PC-9 (cell line): ENCODE measurements at regions not wholly inside any gene's neighbourhood (a gene's known extent, or its start where the extent isn't known, plus 50 kb on each side); places are given as distances from the start of the nearest gene placed in this dataset.

Experiments
- BruUV-seq: library from RNA; stranded (reverse); fragments of 400-500 nt; replicated peaks from 2 replicates; lab custom pipeline; 2021; lab: Mats Ljungman, UMichigan
- CTCF ChIA-PET: fragments of 300-600 bp; sonication (Branson Sonifier 250); formaldehyde crosslinking; loops from one replicate; lab custom pipeline; 2022; ENCODE audit warnings: antibody characterized with exemption; lab: Charles Lee
- POLR2A ChIA-PET: fragments of 300-600 bp; sonication (Branson Sonifier 250); formaldehyde crosslinking; loops from one replicate; lab custom pipeline; 2022; ENCODE audit warnings: antibody characterized with exemption; ENCODE audit not compliant: unreplicated experiment; lab: Charles Lee
- DNase-seq, 2 experiments: peaks; one replicate each; pipeline versions ENCODE4 v3.0.0 to v3.0.0-alpha.2; 2015 to 2022; ENCODE audit warnings: mixed read lengths in 1 of 2
- H2AFZ ChIP-seq: fragments of 200-600 bp; sonication (generic); 2 replicates; pipeline ENCODE4 v1.8.1; 2017; ENCODE audit warnings: antibody characterized with exemption
- H3F3A ChIP-seq: fragments of 200-600 bp; sonication (generic); 2 replicates; pipeline ENCODE4 v1.8.1; 2017; ENCODE audit warnings: antibody characterized with exemption, mild to moderate bottlenecking, low read depth; ENCODE audit not compliant: insufficient read depth
- H3K27ac ChIP-seq: fragments of 200-600 bp; sonication (generic); 2 replicates; pipeline ENCODE4 v1.6.1; 2016; ENCODE audit warnings: mixed run types
- H3K27me3 ChIP-seq: fragments of 200-600 bp; sonication (generic); 2 replicates; pipeline ENCODE4 v1.6.1; 2016; ENCODE audit warnings: low read depth, mixed run types; ENCODE audit not compliant: insufficient read depth
- H3K36me3 ChIP-seq: fragments of 200-600 bp; sonication (generic); 2 replicates; pipeline ENCODE4 v1.6.1; 2016; ENCODE audit warnings: low read depth, mixed run types
- H3K4me1 ChIP-seq: fragments of 200-600 bp; sonication (generic); replicated peaks from 2 replicates; pipeline ENCODE4 v1.6.1; 2016; ENCODE audit warnings: mixed run types; ENCODE audit not compliant: insufficient read depth
- H3K4me2 ChIP-seq: fragments of 200-600 bp; sonication (generic); 2 replicates; pipeline ENCODE4 v1.6.1; 2017; ENCODE audit warnings: mixed run types
- H3K4me3 ChIP-seq: fragments of 200-600 bp; sonication (generic); 2 replicates; pipeline ENCODE4 v1.6.1; 2016; ENCODE audit warnings: mixed run types
- H3K79me2 ChIP-seq: fragments of 200-600 bp; sonication (generic); 2 replicates; pipeline ENCODE4 v1.6.1; 2017; ENCODE audit warnings: low read depth, mixed run types
- H3K9me2 ChIP-seq: fragments of 200-600 bp; sonication (generic); 2 replicates; pipeline ENCODE4 v1.8.1; 2017; ENCODE audit warnings: mild to moderate bottlenecking; ENCODE audit not compliant: insufficient read depth
- H3K9me3 ChIP-seq: fragments of 200-600 bp; sonication (generic); 2 replicates; pipeline ENCODE4 v1.8.1; 2016; ENCODE audit warnings: low read depth; ENCODE audit not compliant: insufficient read depth
- H4K20me1 ChIP-seq: fragments of 200-600 bp; sonication (generic); 2 replicates; pipeline ENCODE4 v1.8.1; 2017; ENCODE audit not compliant: insufficient read depth
- EZH2 ChIP-seq: fragments of 200-600 bp; sonication (generic); IDR thresholded peaks from 2 replicates; pipeline ENCODE4 v1.8.0; 2017; ENCODE audit warnings: antibody characterized with exemption, low read depth
- intact Hi-C: fragments of 100-400 bp; cut with micrococcal nuclease; formaldehyde crosslinking; loops from one replicate; pipeline ENCODE4 v1.10.0; 2022; ENCODE audit not compliant: unreplicated experiment
- TF ChIP-seq, protein P1 (sequence below): fragments of 200-600 bp; sonication (generic); conservative IDR thresholded peaks from 2 replicates; pipeline ENCODE4 v1.6.1; 2017; ENCODE audit warnings: mixed run types, antibody characterized with exemption, mild to moderate bottlenecking, moderate library complexity

DNA sequence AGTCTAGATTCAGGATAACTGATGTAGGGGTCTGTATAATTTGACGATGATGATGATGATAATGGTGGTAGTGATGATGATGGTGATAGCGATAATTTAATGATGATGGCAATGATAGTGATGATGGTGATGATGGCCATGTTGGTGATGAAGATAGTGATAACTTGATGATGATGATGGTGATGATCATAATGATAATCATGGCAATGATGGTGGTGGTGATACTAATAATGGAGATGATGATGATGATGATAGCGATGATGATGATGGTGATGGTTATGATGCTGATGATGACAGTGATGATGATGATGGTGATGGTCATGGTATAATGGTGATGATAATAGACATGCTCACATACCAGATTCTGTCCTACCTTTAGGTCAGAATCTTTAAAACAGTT is 66.2 kb upstream of the SEZ6L start:
- H3K9me2 ChIP-seq, result no peaks in the 10 kb centered on the region
- ChIA-PET POLR2A (no interaction called here), CTCF (no interaction called here)
- no peaks in the 10 kb centered on the region for H3K79me2 ChIP-seq
- no peaks in the 10 kb centered on the region for H3K36me3 ChIP-seq
- H3K27me3 ChIP-seq, result no peaks in the 10 kb centered on the region
- no peaks in the 10 kb centered on the region for H3K9me3 ChIP-seq
- H2AFZ ChIP-seq, result no peak overlapping the region
- no peak overlapping the region for H3K4me3 ChIP-seq
- no peaks in the 10 kb centered on the region for H3F3A ChIP-seq
- H3K4me1 ChIP-seq, result no peaks in the 10 kb centered on the region
- H3K4me2 ChIP-seq, result no peak overlapping the region
- intact Hi-C loops, result no loop called here
- TF ChIP-seq, protein P1, sequence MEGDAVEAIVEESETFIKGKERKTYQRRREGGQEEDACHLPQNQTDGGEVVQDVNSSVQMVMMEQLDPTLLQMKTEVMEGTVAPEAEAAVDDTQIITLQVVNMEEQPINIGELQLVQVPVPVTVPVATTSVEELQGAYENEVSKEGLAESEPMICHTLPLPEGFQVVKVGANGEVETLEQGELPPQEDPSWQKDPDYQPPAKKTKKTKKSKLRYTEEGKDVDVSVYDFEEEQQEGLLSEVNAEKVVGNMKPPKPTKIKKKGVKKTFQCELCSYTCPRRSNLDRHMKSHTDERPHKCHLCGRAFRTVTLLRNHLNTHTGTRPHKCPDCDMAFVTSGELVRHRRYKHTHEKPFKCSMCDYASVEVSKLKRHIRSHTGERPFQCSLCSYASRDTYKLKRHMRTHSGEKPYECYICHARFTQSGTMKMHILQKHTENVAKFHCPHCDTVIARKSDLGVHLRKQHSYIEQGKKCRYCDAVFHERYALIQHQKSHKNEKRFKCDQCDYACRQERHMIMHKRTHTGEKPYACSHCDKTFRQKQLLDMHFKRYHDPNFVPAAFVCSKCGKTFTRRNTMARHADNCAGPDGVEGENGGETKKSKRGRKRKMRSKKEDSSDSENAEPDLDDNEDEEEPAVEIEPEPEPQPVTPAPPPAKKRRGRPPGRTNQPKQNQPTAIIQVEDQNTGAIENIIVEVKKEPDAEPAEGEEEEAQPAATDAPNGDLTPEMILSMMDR, result no peak
- no peak for TF ChIP-seq EZH2
- no peaks in the 10 kb centered on the region; the same call in 1 of the 2 replicates for H4K20me1 ChIP-seq
- DNase-seq, result no peak
- no peak overlapping the region for H3K27ac ChIP-seq
- no TSS peak for BruUV-seq

DNA sequence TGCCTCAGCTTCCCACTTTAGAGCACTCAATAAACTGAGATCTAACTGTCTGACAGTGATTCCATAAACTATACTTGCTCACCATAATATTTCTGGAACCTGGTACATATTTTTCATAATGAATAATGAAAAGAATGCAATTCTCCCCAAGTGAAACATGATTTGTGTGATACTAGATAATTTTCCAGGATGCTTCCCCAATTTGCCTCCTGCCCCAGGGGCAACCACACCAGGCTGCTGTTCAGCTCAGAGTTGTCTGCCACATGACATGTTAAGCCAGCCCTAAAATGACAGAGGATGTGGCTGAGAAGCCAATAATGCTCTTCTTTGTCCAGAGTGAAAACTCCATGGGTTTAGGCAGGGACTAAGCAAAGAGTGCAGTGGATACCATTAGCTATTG is 62.9 kb upstream of the SEZ6L start:
- TF ChIP-seq, protein P1, result no peak
- no peak for TF ChIP-seq EZH2
- Histone ChIP-seq H3F3A (no peaks in the 10 kb centered on the region), H3K9me3 (no peaks in the 10 kb centered on the region), H3K4me1 (no peaks in the 10 kb centered on the region), H3K36me3 (no peaks in the 10 kb centered on the region), H3K79me2 (no peaks in the 10 kb centered on the region), H3K4me3 (no peak overlapping the region), H3K27ac (no peak overlapping the region), H3K4me2 (no peak overlapping the region), H3K27me3 (peaks cover 4% of the 10 kb centered on the region; the same call in 1 of the 2 replicates), H2AFZ (no peak overlapping the region), H4K20me1 (no peaks in the 10 kb centered on the region; the same call in 1 of the 2 replicates), H3K9me2 (no peaks in the 10 kb centered on the region)
- POLR2A ChIA-PET, result no interaction called here
- DNase-seq, result no peak
- BruUV-seq, result no TSS peak
- intact Hi-C loops, result no loop called here
- CTCF ChIA-PET, result no interaction called here

DNA sequence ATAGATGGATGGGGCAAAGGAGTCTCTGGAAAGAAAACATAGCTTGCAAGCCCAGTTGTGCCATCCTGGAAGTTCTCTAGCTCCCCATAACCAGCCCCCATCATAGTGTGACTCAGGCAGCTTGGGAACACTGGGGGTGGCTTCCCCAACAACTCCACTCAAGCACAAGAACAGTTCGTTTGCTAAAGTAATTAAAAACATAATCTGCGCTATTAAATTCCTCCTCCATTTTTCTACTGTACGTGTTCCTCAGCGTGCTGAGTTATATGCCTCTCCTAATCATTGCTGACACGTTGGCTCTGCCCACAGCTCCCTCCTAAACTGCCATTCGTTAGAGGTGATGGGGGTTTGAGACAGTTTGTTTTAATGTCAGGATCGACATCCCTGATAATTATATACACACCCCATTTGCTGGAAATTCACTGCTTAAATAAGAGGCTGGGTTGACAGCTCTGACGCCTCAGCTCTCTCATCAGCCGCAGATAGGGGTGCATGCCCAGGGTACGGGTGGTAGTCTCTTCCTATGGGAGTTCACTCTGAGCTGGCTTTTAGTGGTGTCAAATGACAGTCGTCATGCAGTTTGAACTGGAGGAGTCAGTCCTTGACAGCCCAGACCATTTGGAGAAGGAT is 59.5 kb upstream of the SEZ6L start:
- DNase-seq, result no peak
- TF ChIP-seq, protein P1, result no peak
- no peak for TF ChIP-seq EZH2
- H3K36me3 ChIP-seq, result no peaks in the 10 kb centered on the region
- H3K79me2 ChIP-seq, result no peaks in the 10 kb centered on the region
- BruUV-seq, result no TSS peak
- H3K9me3 ChIP-seq, result no peaks in the 10 kb centered on the region
- H3K9me2 ChIP-seq, result no peaks in the 10 kb centered on the region
- POLR2A ChIA-PET, result no interaction called here
- H3K4me3 ChIP-seq, result no peak overlapping the region
- no peak overlapping the region for H3K27ac ChIP-seq
- CTCF ChIA-PET, result no interaction called here
- peaks cover 4% of the 10 kb centered on the region; the same call in 1 of the 2 replicates for H3K27me3 ChIP-seq
- no peaks in the 10 kb centered on the region for H4K20me1 ChIP-seq
- intact Hi-C loops, result no loop called here
- no peak overlapping the region for H2AFZ ChIP-seq
- H3K4me2 ChIP-seq, result no peak overlapping the region
- no peaks in the 10 kb centered on the region for H3F3A ChIP-seq
- H3K4me1 ChIP-seq, result no peaks in the 10 kb centered on the region
